ENCODE measurements at regions not wholly inside any gene's neighbourhood (a gene's known extent, or its start where the extent isn't known, plus 50 kb on each side); places are given as distances from the start of the nearest gene placed in this dataset.

DNA sequence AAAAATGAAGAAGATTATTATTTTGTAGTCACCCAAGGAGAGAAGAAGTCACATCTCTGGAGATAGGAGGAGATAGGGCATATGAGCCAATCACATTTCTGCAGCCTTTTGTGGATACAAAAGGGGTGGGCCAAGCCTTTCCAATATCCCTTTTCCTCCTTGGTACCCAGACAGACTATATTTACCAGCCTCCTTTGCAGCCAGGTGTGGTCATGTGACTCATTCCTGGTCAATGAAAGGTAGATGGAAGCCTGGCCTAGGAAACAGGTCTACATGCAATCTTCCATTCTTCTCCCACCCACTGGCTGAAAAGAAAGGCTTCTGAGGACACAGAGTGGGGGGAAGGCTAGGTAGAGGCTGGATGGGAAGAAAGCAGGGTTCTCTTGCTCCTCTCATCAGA is 58.1 kb upstream of the ERG start:
- no peak overlapping the region for H3K27ac ChIP-seq
- no peak for DNase-seq (ENCODE audit: low read depth, low spot score)

DNA sequence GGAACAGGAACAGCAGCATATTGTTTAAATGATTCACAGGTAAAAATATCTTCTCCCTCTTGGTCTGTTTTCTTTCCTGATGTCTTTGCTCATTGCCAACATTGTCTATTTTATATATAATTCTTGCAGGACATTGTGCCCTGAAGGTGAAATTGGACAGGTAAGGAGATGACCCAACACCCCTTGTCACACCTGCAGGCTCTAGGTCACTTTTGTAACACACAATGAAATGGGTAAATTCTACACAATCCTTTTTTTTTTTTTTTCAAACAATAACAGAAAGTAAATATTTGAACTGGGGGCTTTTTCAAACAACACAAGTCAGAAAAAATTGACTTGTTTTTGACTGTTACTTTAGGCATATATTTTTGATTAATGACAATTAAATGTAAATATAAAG is 62.9 kb upstream of the ERG start:
- DNase-seq (ENCODE audit: low read depth, low spot score), result no peak
- no peak overlapping the region for H3K27ac ChIP-seq

DNA sequence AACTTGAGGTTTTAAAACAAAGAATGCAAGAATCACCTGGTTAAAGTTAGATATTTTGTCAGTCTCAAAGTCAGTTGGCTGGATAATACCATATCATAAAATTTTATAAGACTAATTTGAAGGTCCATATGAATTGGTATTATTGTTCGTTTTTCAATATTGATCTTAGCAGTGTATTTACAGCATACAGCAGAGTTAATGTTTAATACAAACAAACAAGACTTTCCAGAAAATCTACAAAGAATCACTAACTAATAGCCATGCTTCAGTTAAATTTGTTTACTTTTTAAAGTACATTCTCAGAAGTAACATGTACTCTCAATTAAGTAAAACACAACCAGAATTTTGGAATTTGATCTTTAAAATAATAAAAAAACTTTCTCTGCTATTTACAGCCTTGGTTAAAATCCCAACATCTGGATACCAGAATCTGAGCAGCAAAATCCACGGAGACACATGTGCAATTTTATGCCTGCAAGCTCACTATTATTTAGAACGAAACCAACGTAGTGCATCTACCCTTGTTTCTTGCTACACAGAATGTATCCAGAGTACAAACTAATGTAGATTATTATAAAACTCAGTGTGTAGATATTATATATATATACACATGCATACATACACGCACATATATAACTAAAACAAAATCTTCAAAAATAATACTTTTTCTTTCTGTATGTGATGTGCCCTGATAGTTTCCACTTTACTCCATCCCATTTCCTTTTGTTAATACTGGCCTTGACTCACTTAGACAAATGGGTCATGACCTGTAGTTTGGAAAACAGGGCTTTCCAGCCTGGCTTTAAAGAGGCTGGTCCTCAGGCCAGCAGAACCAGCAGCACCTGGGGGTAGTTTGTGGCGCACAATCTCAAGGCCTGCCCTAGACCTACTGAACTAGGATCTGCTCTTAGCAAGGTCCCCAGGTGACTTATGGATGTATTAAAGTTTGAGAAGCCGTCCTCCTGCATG is 63.6 kb upstream of the ERG start:
- no peak for DNase-seq (ENCODE audit: low read depth, low spot score)
- no peak overlapping the region for H3K27ac ChIP-seq

DNA sequence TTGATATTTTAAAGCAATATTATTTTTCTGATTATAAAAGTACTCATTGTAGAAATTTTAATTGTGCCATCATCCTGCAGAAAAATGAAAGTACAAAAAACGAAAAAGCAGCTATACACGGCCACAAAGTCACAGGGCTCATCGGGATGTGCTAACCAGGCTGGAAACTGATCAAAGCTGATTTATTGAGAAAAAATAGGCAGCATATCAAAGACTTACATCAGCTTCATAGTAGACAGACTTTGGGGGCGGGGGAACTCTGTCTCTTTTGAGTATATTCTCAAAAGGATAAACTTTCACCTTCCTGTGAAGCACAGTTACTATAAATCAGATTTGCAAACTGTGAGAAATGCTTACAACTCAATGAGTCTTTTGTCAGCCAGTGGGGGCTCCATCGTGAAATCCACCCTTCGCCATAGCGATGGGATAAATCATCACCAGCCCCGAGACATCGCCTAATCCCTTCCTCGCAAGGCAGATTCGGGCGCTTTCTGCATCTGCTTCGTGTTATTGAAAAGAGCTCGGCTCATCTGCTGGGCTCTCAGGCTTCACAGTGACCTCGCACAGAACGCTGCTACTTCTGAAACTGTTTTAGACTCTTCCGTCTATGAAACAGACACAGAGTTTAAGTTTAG is 69.2 kb upstream of the ERG start:
- DNase-seq (ENCODE audit: low read depth, low spot score), result no peak
- H3K27ac ChIP-seq, result no peak overlapping the region

DNA sequence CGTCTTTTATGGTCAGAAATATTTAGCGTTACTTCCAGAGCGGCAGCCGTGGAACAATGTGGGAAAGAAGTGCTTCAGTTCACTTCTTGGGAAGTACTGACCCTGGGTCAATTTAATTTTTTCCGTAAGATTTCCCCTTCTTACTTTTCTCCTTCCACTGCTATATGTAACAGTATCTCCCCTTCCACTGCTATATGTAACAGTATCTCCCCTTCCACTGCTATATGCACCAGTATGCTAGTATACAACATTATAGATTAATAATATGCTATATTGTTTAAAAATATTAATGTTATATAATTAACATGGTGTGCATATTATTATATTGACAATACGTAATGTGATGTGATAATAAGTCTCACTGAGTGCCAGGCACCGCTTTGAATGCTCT is 69.7 kb upstream of the ERG start:
- H3K27ac ChIP-seq, result no peak overlapping the region
- no peak for DNase-seq (ENCODE audit: low read depth, low spot score)

DNA sequence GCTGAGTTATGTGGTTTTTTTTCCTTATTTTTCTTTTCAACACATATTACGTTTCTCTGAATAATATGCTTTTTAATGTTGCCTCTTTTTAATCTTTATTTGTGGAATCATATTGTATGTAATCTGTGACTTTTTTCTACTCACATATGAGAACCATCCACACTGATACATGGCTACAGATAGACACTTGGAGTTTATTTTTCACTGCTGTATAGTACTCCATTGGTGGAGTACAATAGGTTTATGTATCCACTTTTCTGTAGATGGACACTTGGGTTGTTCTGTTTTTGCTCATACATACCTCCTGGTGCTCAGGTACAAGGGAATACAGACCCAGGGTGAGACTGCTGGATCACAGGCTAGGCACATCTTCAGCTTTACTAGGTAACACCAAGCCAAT is 71.5 kb upstream of the ERG start:
- no peak overlapping the region for H3K27ac ChIP-seq
- DNase-seq (ENCODE audit: low read depth, low spot score), result no peak

DNA sequence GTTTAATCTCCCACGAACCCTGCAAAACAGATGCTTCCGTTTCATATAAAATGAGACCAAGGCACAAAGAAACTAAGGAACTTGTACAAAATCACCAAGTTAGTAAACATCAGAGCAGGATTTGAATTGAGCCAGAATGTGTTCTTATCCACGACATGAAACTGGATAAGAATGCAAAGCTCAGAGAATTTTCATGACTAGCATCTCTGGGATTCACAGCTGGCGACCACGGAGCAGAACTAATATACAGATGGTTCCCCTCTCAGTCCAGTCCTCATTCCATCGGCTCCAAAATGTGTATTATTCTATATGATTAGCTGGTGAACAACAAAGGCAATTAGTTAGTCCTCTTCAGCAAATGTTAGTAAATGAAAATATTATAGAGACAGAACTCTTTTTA is 72.3 kb upstream of the ERG start:
- DNase-seq (ENCODE audit: low read depth, low spot score), result no peak
- no peak overlapping the region for H3K27ac ChIP-seq

DNA sequence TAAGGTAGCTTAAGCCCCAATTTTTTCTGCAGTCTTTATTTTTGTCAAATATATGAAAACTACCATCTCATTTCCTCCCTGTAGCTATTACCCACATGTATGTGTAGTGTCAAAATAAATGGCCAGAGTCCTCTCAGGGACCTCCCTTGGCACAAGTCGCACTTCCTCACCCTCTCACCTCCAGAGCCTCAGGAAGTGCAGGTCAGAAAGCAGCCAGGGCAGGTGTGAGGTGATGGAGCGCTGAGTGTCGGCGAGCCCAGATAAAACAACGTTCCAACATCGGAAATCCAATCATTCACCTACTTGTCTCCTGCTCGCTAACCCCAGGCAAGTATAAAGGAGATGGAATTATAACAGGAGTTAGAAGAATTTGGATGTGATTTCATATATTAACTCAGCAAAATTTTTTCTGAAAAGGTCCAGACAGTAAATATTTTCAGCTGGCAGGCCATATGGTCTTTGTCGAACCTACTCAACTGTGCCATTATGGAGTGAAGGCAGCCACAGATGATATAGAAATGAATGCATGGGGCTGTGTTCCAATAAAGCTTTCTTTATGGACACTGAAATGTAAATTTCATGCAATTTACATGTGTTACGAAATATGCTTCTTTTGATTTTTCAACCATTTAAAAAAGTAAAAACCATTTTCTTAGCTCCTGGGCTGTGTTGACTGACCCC is 76.8 kb upstream of the ERG start:
- no peak for DNase-seq (ENCODE audit: low read depth, low spot score)
- H3K27ac ChIP-seq, result no peak overlapping the region

DNA sequence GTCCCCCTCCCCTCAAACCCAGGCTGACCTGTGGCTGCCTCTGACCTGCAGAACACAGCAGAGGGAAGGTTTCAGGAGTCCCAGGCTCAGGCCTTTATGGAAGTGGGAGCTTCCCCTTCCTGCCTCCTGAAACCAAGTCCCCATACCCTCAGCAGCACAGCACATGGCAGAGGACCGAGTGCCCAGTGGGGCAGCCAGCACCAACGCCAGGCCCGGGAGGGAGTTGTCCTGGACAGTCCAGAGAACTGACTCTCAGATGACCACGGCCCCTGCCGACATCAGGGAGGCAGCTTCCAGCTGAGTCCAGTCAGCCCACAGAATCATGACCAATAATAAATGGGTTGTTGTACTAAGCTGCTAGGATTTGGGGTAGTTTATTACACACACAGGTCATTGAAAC is 79.6 kb upstream of the ERG start:
- H3K27ac ChIP-seq, result no peak overlapping the region
- no peak for DNase-seq (ENCODE audit: low read depth, low spot score)

DNA sequence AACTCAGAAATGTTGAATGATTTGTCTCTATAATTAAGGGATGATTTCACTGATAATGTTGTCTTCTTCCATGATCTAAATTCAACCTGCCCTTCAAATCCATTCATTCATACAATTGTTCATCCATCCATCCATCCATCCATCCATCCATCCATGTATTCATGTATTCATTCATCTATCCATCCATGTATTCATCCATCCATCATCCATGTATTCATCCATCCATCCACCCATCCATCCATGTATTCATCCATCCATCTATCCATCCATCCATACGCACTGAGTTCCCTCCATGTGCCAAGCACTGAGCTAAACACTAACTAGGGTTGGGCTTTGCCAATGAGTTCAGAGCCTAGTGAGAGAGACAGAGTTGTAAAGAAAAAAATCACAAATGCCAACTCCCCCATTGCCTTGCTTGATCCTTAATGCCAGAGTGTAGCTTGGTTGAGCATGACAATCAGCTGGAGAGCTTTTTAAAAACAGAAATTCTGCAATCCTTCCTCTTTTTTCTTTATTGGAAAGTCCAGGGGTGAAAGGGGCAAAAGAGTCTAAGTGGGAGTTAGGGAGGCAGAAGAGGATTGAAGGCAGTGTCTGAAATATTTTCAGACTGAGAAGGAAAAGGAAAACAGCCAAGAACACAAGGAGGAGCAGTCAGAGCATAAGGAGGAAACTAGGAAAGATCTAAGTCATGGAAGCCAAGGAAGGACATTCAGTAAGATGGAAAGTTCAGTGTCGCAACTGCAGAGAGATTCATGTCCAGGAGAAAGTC is 92.4 kb upstream of the ERG start:
- H3K27ac ChIP-seq, result no peak overlapping the region
- no peak for DNase-seq (ENCODE audit: low read depth, low spot score)

DNA sequence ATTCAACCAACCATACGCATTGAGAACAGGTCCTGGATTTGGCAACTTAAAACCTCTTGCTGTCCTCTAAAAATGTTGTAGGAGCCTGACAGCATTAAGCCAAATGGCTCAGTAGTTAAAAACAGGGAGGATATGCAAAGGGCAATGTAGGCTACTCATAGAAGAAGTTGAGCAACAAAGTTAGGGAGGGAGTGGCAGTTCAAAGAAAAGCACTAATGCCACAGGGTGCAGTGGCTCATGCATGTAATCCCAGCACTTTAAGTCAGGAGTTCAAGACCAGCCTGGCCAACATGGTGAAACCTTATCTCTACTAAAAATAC is 92.9 kb upstream of the ERG start:
- no peak overlapping the region for H3K27ac ChIP-seq
- no peak for DNase-seq (ENCODE audit: low read depth, low spot score)

DNA sequence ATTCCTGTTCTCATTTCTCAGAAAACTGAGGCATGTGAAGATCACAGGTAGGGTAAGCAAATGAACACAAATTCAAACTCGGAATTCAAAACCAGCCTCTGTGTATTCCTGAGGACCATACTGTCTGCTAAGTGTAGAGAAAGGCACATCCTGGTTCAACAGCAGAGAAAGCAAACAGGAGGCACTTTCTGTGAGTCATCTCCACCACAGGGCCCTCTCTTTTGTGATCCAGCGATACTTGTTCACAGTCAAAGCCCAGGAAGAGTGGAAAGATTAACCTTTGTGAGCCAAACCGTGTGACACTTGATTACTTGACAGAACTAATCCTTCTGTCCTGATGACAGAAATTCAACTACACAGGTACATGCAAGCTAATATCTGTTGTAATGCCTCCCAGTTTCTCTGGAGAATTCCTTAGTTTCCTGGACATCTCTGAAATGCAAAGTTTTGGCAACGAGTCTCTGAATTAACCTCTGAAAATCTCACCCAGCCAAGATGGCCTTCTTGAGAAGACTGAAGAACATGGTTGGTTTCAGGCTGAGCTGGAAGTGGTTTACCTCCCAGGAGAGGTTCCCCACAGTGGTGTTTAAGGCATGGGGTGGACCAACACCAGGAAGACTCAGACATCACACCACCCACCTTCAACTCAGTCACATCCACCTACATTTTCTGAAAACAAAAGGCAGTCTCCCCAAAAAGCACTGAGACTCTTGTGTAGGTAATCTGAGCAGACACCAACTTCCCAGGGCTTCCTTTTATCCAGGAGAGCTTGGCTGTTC is 98.2 kb upstream of the ERG start:
- DNase-seq (ENCODE audit: low read depth, low spot score), result peak; percentile 48

DNA sequence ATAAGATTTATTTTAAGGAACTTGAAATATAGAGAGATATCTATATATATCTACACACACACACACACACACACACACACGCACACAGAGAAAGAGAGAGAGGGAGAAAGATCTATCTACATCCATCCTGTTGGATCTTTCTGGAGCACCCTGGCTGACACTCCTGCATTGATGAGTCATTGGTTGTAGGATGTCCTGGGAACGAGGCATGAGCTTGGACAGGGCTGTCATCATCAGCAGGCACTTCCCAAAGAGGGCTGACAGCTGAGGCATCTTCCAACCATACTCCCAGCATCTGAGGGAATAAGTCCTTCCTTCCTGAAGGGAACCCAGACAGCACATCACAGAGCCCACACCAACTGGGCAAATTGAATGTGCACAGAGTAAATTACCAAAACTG is 99.1 kb upstream of the ERG start:
- DNase-seq (ENCODE audit: low read depth, low spot score), result no peak
- H3K27ac ChIP-seq, result no peak overlapping the region

More for the DNA sequence above, 98.2 kb upstream of the ERG start:
- no peak overlapping the region for H3K27ac ChIP-seq

DNA sequence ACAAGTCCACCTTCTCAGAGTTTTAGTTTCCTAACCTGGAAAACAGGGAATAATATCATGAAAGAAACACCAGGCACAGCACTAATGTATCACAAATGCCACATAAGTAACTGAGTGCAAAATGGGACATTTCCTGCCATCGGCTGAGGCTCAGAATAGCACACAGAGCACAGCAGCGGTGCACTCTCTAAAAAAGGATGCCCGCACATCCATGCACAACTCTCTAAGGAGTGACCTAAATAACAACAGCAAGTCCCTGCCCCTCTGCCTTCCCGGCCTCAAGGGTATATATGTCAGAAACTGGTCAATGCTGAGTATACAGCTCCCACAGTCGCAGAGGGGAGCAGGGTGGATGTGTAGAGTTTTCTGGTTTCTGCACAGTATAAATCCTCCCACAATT is 100.1 kb upstream of the ERG start:
- H3K27ac ChIP-seq, result no peak overlapping the region
- DNase-seq (ENCODE audit: low read depth, low spot score), result no peak

DNA sequence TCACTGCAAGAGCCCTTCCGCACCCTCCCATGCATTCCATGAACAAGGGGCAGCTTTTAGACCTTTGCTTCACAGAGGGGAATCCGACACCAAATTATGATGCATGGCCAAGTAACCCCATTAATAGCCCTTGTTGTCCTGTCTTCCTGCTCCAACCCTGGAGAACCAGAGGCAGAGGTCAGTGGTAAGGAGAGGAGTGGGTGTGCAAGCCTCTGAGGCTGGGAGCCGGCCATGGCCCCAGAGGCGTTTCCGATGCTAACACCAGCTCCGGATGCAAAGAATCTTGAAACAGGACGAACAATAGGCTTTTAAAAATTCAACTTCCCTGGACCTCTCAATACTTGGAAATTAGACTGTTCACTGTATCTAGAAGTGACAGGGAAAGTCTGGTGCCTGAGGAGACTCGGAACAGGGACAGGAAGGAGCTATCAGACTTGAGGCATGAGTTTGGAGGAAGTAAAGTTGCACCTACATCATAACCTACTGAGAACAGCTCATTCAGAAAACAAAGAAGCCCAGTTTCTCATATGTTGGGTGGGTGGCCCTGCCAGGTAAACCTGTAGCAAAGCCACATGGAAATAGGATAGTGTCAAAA is 101.2 kb upstream of the ERG start:
- no peak for DNase-seq (ENCODE audit: low read depth, low spot score)
- no peak overlapping the region for H3K27ac ChIP-seq

DNA sequence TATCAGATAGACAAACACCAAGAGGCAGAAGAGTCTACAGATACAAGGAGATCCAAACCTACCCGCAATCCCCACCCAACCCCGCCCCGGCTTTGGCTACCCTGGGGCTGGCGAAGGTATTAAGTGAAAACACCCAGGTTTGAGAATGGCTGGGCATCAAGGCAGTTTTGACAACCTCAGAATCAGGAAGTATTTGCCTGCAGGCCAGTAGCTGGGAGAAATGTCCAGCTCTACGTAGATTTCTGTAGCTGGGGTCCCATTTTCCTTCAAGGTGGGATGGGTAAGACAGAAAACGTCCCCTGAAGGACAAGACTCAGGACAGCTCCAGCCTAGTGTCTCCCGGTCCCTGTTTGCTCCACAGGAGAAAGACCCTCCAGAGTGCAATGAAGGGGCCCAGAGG is 101.8 kb upstream of the ERG start:
- no peak for DNase-seq (ENCODE audit: low read depth, low spot score)
- H3K27ac ChIP-seq, result no peak overlapping the region

DNA sequence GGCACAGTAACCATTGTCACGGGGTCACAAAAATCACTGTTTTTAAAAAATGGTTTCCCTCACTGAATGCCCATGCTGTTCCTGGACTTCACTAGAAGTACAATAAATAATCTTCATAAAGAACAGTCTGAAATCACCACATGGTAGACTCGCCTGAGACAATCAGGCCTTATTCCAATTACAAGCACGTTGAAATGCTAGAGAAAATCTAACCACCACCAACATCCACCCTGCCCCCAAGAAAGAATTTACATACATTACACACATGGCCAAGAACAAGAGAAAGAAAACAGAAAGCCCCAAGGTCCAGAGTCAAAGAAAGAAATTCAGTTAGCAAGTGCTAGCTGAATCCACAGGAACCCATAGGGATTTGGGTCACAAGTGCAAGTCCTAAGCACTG is 107.0 kb upstream of the ERG start:
- no peak overlapping the region for H3K27ac ChIP-seq
- no peak for DNase-seq (ENCODE audit: low read depth, low spot score)

DNA sequence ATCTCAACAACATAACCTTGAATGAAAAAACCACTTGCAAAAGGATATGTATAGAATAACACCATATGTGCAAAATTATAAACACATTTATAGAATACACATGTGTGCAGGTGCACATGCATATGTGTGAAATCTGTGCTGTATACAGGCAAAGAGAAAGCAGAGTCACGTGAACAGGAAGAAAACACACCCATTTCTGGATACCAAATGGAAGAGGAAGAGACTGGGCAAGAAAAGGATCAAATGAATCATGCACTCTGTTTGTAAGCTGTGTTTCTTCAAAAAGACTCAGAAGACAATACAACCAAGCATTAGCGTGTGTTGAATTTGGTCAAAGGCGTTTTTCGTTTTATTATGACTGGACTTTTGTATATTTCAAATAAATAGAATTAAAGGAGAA is 111.3 kb upstream of the ERG start:
- H3K27ac ChIP-seq, result no peak overlapping the region
- no peak for DNase-seq (ENCODE audit: low read depth, low spot score)

DNA sequence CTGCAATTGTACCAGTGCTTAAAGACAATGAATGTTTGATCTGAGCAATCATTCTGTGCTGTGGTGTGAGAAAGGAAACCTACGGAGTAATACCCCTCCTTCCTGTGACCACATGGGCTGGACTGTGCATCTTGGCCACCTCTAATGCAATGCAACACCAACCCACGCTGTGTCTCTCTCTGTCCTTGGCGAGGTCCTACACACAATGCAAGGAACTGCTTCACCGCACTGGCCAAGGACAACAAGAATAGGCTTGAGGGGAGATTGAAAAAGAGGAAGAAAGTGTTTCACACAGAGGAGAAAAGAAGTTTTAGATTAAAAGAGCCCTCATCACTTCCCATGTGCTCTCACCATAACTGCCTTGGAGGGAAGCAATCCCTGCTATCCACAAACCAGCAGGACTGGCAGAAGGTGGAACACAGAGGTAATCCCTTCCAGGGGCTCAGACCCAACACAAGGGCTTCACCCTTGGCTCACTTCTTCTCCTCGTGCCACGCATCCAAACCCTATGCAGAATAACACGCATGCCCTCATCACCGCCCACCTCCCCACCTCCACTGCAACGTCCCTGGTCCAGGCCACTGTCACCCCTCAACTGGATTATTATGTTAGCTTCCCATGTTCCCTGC is 112.5 kb upstream of the ERG start:
- no peak overlapping the region for H3K27ac ChIP-seq
- DNase-seq (ENCODE audit: low read depth, low spot score), result no peak

All from epithelial cell of prostate (primary cell).